H1 (cell line): ENCODE measurements at regions not wholly inside any gene's neighbourhood (a gene's known extent, or its start where the extent isn't known, plus 50 kb on each side); places are given as distances from the start of the nearest gene placed in this dataset.

Source experiments
- CTCF ChIA-PET: fragments of 300-600 bp; sonication (Branson Sonifier 250); formaldehyde crosslinking; loops from one replicate; lab custom pipeline; 2021; ENCODE audit not compliant: partially characterized antibody; lab: Charles Lee
- POLR2A ChIA-PET: fragments of 300-600 bp; sonication (Branson Sonifier 250); formaldehyde crosslinking; loops from one replicate; lab custom pipeline; 2021; ENCODE audit warnings: inconsistent platforms; ENCODE audit not compliant: partially characterized antibody; lab: Charles Lee
- DNase-seq, 2 experiments: peaks; one replicate each; pipeline versions ENCODE4 v3.0.0 to v3.0.0-alpha.2; 2010 to 2022; ENCODE audit warnings: low spot score in 2 of 2, low read depth in 1 of 2, mixed read lengths in 1 of 2
- FAIRE-seq: peaks from 2 replicates; lab custom pipeline; 2011; peaks lifted over from hg19 to GRCh38; lab: Jason Lieb, UNC
- H2AFZ ChIP-seq: 2 replicates; pipeline ENCODE4 v1.8.1; 2012; ENCODE audit warnings: low read length, inconsistent platforms
- H2AK5ac ChIP-seq: 2 replicates; pipeline ENCODE4 v1.6.1; 2013; ENCODE audit warnings: low read depth, low read length
- H2BK120ac ChIP-seq: replicated peaks from 2 replicates; pipeline ENCODE3; 2013; ENCODE audit warnings: low read depth, low read length, inconsistent platforms
- H2BK12ac ChIP-seq: 2 replicates; pipeline ENCODE4 v1.6.1; 2013; ENCODE audit warnings: low read depth, low read length
- H2BK15ac ChIP-seq: 2 replicates; pipeline ENCODE4 v1.6.1; 2013; ENCODE audit warnings: low read length
- H2BK20ac ChIP-seq: 2 replicates; pipeline ENCODE4 v1.6.1; 2013; ENCODE audit warnings: low read length
- H2BK5ac ChIP-seq: 2 replicates; pipeline ENCODE4 v1.6.1; 2013; ENCODE audit warnings: low read depth, low read length
- H3K14ac ChIP-seq: 2 replicates; pipeline ENCODE4 v1.6.1; 2013; ENCODE audit warnings: inconsistent platforms; ENCODE audit not compliant: insufficient read length
- H3K18ac ChIP-seq: 2 replicates; pipeline ENCODE4 v1.6.1; 2013; ENCODE audit warnings: low read length; ENCODE audit errors: extremely low read depth
- H3K23ac ChIP-seq: 2 replicates; pipeline ENCODE4 v1.6.1; 2013; ENCODE audit warnings: inconsistent platforms; ENCODE audit not compliant: insufficient read length
- H3K23me2 ChIP-seq: 2 replicates; pipeline ENCODE4 v1.6.1; 2013; ENCODE audit warnings: low read depth, low read length
- H3K27ac ChIP-seq: 2 replicates; pipeline ENCODE4 v1.6.1; 2011; ENCODE audit warnings: low read depth, low read length, inconsistent platforms
- H3K27me3 ChIP-seq, 4 experiments: replicated peaks in 1 of 4; 1 replicate in 1 of 4; 2 replicates in 3 of 4; pipeline versions ENCODE4 v1.6.1 to v1.8.1; 2011 to 2013; ENCODE audit warnings: low read length in 3 of 4, mild to moderate bottlenecking in 3 of 4, inconsistent platforms in 2 of 4, mixed read lengths in 2 of 4, moderate library complexity in 1 of 4; ENCODE audit not compliant: control insufficient read depth in 3 of 4, insufficient read depth in 3 of 4; ENCODE audit errors: extremely low read depth in 1 of 4
- H3K36me3 ChIP-seq, 4 experiments: 2 replicates each; pipeline versions ENCODE4 v1.6.1 to v1.8.1; 2011 to 2013; ENCODE audit warnings: mild to moderate bottlenecking in 4 of 4, low read length in 3 of 4, moderate library complexity in 2 of 4, control low read depth in 1 of 4, inconsistent platforms in 1 of 4; ENCODE audit not compliant: insufficient read depth in 4 of 4, control insufficient read depth in 2 of 4
- H3K4ac ChIP-seq: replicated peaks from 2 replicates; pipeline ENCODE3; 2013; ENCODE audit warnings: low read length, low read depth, mixed read lengths, inconsistent platforms; ENCODE audit not compliant: insufficient read length
- H3K4me1 ChIP-seq, 4 experiments: replicated peaks in 1 of 4; 1 replicate in 1 of 4; 2 replicates in 3 of 4; pipeline versions ENCODE4 v1.6.1 to v1.8.1; 2011 to 2013; ENCODE audit warnings: low read length in 3 of 4, inconsistent platforms in 2 of 4, mixed read lengths in 1 of 4; ENCODE audit not compliant: insufficient read depth in 4 of 4, control insufficient read depth in 3 of 4
- H3K4me2 ChIP-seq, 2 experiments: 2 replicates each; pipeline versions ENCODE4 v1.6.1 to v1.8.1; 2011 to 2013; ENCODE audit warnings: low read depth in 2 of 2, low read length in 2 of 2, control low read depth in 1 of 2, inconsistent platforms in 1 of 2, mild to moderate bottlenecking in 1 of 2; ENCODE audit not compliant: insufficient read depth in 1 of 2
- H3K4me3 ChIP-seq, 4 experiments: fragments of 200-600, 300-600 bp in 1 of 4; sonication (generic), shearing (Covaris generic), sonication (Bioruptor Twin) in 1 of 4; 2 replicates each; pipeline versions ENCODE4 v1.5.1 to v1.8.1; 2011 to 2016; ENCODE audit warnings: low read length in 4 of 4, low read depth in 3 of 4, control low read depth in 2 of 4, inconsistent platforms in 2 of 4, mild to moderate bottlenecking in 2 of 4, mixed read lengths in 1 of 4, moderate library complexity in 1 of 4; ENCODE audit not compliant: insufficient read depth in 2 of 4; ENCODE audit errors: extremely low read depth in 1 of 4
- H3K56ac ChIP-seq: replicated peaks from 2 replicates; pipeline ENCODE3; 2013; ENCODE audit warnings: low read depth, mild to moderate bottlenecking, mixed read lengths, low read length, inconsistent platforms; ENCODE audit not compliant: insufficient read length
- H3K79me1 ChIP-seq: 2 replicates; pipeline ENCODE4 v1.6.1; 2013; ENCODE audit warnings: low read depth, low read length, control low read depth
- H3K79me2 ChIP-seq, 2 experiments: 2 replicates each; pipeline versions ENCODE4 v1.6.1 to v1.8.1; 2012 to 2013; ENCODE audit warnings: low read length in 2 of 2, mild to moderate bottlenecking in 2 of 2, inconsistent platforms in 1 of 2; ENCODE audit not compliant: insufficient read depth in 2 of 2, control insufficient read depth in 1 of 2
- H3K9ac ChIP-seq, 4 experiments: replicated peaks in 1 of 4; 1 replicate in 1 of 4; 2 replicates in 3 of 4; pipeline versions ENCODE4 v1.6.1 to v1.8.1; 2011 to 2013; ENCODE audit warnings: low read depth in 3 of 4, low read length in 3 of 4, control low read depth in 2 of 4, mild to moderate bottlenecking in 2 of 4, moderate library complexity in 2 of 4, inconsistent platforms in 1 of 4; ENCODE audit errors: extremely low read depth in 1 of 4
- H3K9me3 ChIP-seq, 2 experiments: 2 replicates each; pipeline versions ENCODE4 v1.6.1 to v1.8.1; 2012 to 2013; ENCODE audit warnings: mild to moderate bottlenecking in 2 of 2, moderate library complexity in 2 of 2, control low read depth in 1 of 2, inconsistent platforms in 1 of 2, low read depth in 1 of 2, low read length in 1 of 2, mixed read lengths in 1 of 2; ENCODE audit not compliant: insufficient read depth in 2 of 2
- H4K20me1 ChIP-seq, 2 experiments: replicated peaks in 1 of 2; 2 replicates each; pipeline versions ENCODE3 to v1.8.1; 2011 to 2013; ENCODE audit warnings: inconsistent platforms in 2 of 2, low read length in 2 of 2, mild to moderate bottlenecking in 1 of 2; ENCODE audit not compliant: insufficient read depth in 2 of 2, control insufficient read depth in 1 of 2
- H4K5ac ChIP-seq: 2 replicates; pipeline ENCODE4 v1.6.1; 2013; ENCODE audit warnings: low read length, low read depth, mixed read lengths, inconsistent platforms; ENCODE audit not compliant: insufficient read length
- H4K8ac ChIP-seq: 2 replicates; pipeline ENCODE4 v1.8.0; 2013; ENCODE audit warnings: mild to moderate bottlenecking, moderate library complexity, low read length, inconsistent platforms; ENCODE audit not compliant: insufficient read depth; ENCODE audit errors: extremely low read depth
- H4K91ac ChIP-seq: replicated peaks from 2 replicates; pipeline ENCODE3; 2013; ENCODE audit warnings: low read length, mixed read lengths, inconsistent platforms; ENCODE audit not compliant: insufficient read length
- CEBPB ChIP-seq: IDR thresholded peaks from 2 replicates; pipeline ENCODE4 v1.6.1; 2012; ENCODE audit warnings: low read depth, low read length
- JUN ChIP-seq: IDR thresholded peaks from 2 replicates; pipeline ENCODE4 v1.6.1; 2011; ENCODE audit warnings: low read depth, mild to moderate bottlenecking, improper control_type of control experiment, low read length
- JUND ChIP-seq: IDR thresholded peaks from 2 replicates; pipeline ENCODE4 v1.6.1; 2011; ENCODE audit warnings: mild to moderate bottlenecking, improper control_type of control experiment, low read length
- NRF1 ChIP-seq: IDR thresholded peaks from 2 replicates; pipeline ENCODE4 v1.6.1; 2011; ENCODE audit warnings: mild to moderate bottlenecking, low read depth, low read length, improper control_type of control experiment
- RAD21 ChIP-seq, 2 experiments: IDR thresholded peaks in 1 of 2; conservative IDR thresholded peaks in 1 of 2; 2 replicates each; pipeline ENCODE4 v1.6.1; 2011; ENCODE audit warnings: low read depth in 2 of 2, low read length in 2 of 2, improper control_type of control experiment in 1 of 2, inconsistent platforms in 1 of 2, mild to moderate bottlenecking in 1 of 2, moderate library complexity in 1 of 2
- RNF2 ChIP-seq: fragments of 200-900, 300-1000 bp; sonication (generic); IDR thresholded peaks from 2 replicates; pipeline ENCODE4 v1.7.1; 2016; ENCODE audit warnings: borderline replicate concordance, low read depth, mild to moderate bottlenecking, antibody characterized with exemption, low read length; ENCODE audit not compliant: poor library complexity, severe bottlenecking; ENCODE audit errors: missing control alignments
- RXRA ChIP-seq: IDR thresholded peaks from 2 replicates; pipeline ENCODE4 v1.6.1; 2011; ENCODE audit warnings: low read depth, mild to moderate bottlenecking, low read length, moderate library complexity; ENCODE audit not compliant: insufficient read depth
- SIN3A ChIP-seq, 2 experiments: IDR thresholded peaks in 1 of 2; conservative IDR thresholded peaks in 1 of 2; 2 replicates each; pipeline ENCODE4 v1.6.1; 2011 to 2012; ENCODE audit warnings: low read length in 2 of 2, improper control_type of control experiment in 1 of 2, low read depth in 1 of 2, mild to moderate bottlenecking in 1 of 2
- SIRT6 ChIP-seq: IDR thresholded peaks from one replicate; pipeline ENCODE4 v1.7.1; 2012; ENCODE audit warnings: low read length, inconsistent platforms
- SIX5 ChIP-seq: IDR thresholded peaks from 2 replicates; pipeline ENCODE4 v1.6.1; 2011; ENCODE audit warnings: mild to moderate bottlenecking, low read depth, low read length
- SP1 ChIP-seq: IDR thresholded peaks from 2 replicates; pipeline ENCODE4 v1.6.1; 2011; ENCODE audit warnings: low read depth, low read length
- SP2 ChIP-seq: IDR thresholded peaks from 2 replicates; pipeline ENCODE4 v1.6.1; 2012; ENCODE audit warnings: mild to moderate bottlenecking, low read length, inconsistent platforms
- TCF12 ChIP-seq: IDR thresholded peaks from 2 replicates; pipeline ENCODE4 v1.6.1; 2011; ENCODE audit warnings: low read depth, mild to moderate bottlenecking, low read length
- USF2 ChIP-seq: IDR thresholded peaks from 2 replicates; pipeline ENCODE4 v1.6.1; 2011; ENCODE audit warnings: low read length, improper control_type of control experiment
- WGBS, 2 experiments: shearing (Covaris generic) in 1 of 2; methylation state at CpG; one replicate each; pipeline versions ENCODE4 v1.1.6 to v1.1.7; 2013 to 2015; ENCODE audit warnings: low lambda C conversion rate in 2 of 2, mixed read lengths in 2 of 2, inconsistent platforms in 1 of 2, low coverage in 1 of 2, missing lambda C conversion rate in 1 of 2; ENCODE audit not compliant: insufficient replicate concordance in 2 of 2, insufficient coverage in 1 of 2, insufficient read length in 1 of 2; ENCODE audit errors: extremely low coverage in 1 of 2, missing lambda C conversion rate in 1 of 2; 5-methylcytosine and 5-hydroxymethylcytosine counted together

- H2AK5ac ChIP-seq: no peak overlapping the region
- H3K4ac ChIP-seq: no peak overlapping the region
- POLR2A ChIA-PET: no interaction called here
- H3K4me2 ChIP-seq: no peak overlapping the region
- H3K9ac ChIP-seq: no peak overlapping the region
- H4K5ac ChIP-seq: no peak overlapping the region
- H2BK15ac ChIP-seq: no peak overlapping the region
- H2BK5ac ChIP-seq: no peak overlapping the region
- no peak overlapping the region for H3K18ac ChIP-seq
- no peaks in the 10 kb centered on the region for H4K20me1 ChIP-seq
- H3K79me2 ChIP-seq: no peaks in the 10 kb centered on the region
- no peak overlapping the region for H2BK12ac ChIP-seq
- no peak overlapping the region for H3K14ac ChIP-seq
- no peak overlapping the region for H3K4me3 ChIP-seq
- H3K56ac ChIP-seq: no peak overlapping the region
- no peak overlapping the region for H3K23ac ChIP-seq
- no peak for FAIRE-seq
- H3K27ac ChIP-seq: no peak overlapping the region
- H3K27me3 ChIP-seq: no peaks in the 10 kb centered on the region
- WGBS, 2 experiments: 85% methylated on average over 1 of the region's 1 CpG; no CpG with 5 or more reads in 1 of the 2 experiments
- peaks cover 5 to 18% of the 10 kb centered on the region in 2 experiments; a peak in 3 of 4 replicates for H3K9me3 ChIP-seq
- no peaks in the 10 kb centered on the region for H3K23me2 ChIP-seq
- no peak overlapping the region for H2AFZ ChIP-seq
- no peak overlapping the region for H4K8ac ChIP-seq
- no peak overlapping the region for H4K91ac ChIP-seq
- no peak overlapping the region for H2BK20ac ChIP-seq
- H3K79me1 ChIP-seq: no peaks in the 10 kb centered on the region
- H3K4me1 ChIP-seq: peaks cover 0 to 2% (median 0%) of the 10 kb centered on the region in 4 experiments; a peak in 1 of 7 replicates
- H3K36me3 ChIP-seq: no peaks in the 10 kb centered on the region
- H2BK120ac ChIP-seq: no peak overlapping the region
- DNase-seq: no peak
- CTCF ChIA-PET: interaction anchor here (0.7 to 1.0 kb wide), 2 partner anchors 39 to 206 kb away, joined by 3 read pairs; no protein-coding TSS in a partner anchor
- TF ChIP-seq JUND (no peak), RXRA (no peak), NRF1 (no peak), USF2 (no peak), SP2 (no peak), RNF2 (no peak), SP1 (no peak), TCF12 (no peak), SIX5 (no peak), CEBPB (no peak), JUN (no peak), SIRT6 (no peak), SIN3A (conservative IDR thresholded peaks at IDR 0.05 in 1 of 2, IDR thresholded peaks at IDR 0.05 in 1 of 2; ENCODE audit: low read depth in 1 of 2, low read length in 2 of 2) (no peak), RAD21 (IDR thresholded peaks at IDR 0.05 in 1 of 2, conservative IDR thresholded peaks at IDR 0.05 in 1 of 2; ENCODE audit: low read depth in 2 of 2, low read length in 2 of 2) (no peak)
These were observed 640.0 kb downstream of the ACTR3B start for GRCh38 chr7:153399554-153399940.
